ENCODE measurements at regions not wholly inside any gene's neighbourhood (a gene's known extent, or its start where the extent isn't known, plus 50 kb on each side); places are given as distances from the start of the nearest gene placed in this dataset.

DNA sequence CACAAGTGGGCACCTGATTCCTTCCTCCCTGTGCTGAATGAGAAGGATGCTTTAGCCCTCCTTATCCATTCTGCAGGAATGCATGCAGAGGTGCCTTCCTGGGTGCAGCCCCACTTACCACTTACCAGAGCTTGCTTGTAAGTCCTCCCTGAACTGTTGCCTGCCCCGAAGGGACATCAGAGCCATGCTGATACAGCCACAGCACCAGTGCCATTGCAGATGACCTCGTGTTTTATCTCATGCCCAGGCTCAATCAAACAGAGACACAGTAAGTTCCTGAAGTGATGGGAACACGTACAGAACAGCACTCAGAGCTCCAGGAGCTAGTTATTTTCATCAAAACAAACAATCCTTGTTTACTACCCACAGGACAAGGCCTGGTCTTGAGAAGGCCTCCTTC lies 81.9 kb downstream of the ATP1A1 start:
- dilution Hi-C loops (cut with MboI; ENCODE audit: extremely low pct_ligation_motif_present, low sequenced_read_pairs) (no loop called here), intact Hi-C loops (cut with micrococcal nuclease) (no loop called here)
- Histone ChIP-seq H3K27me3 (ENCODE audit: control insufficient read depth in 2 of 2, insufficient read depth in 2 of 2, low read length in 2 of 2) (no peaks in the 10 kb centered on the region), H3K9ac (replicated peaks; ENCODE audit: extremely low read depth, insufficient read depth, low read length) (no peak overlapping the region), H3K4me3 (replicated peaks in 1 of 3; ENCODE audit: insufficient read depth in 1 of 3, low read depth in 1 of 3, low read length in 3 of 3) (no peak overlapping the region), H3K9me1 (replicated peaks; ENCODE audit: control insufficient read depth, extremely low read depth, insufficient read depth, low read length) (no peaks in the 10 kb centered on the region), H3K36me3 (ENCODE audit: control insufficient read depth in 2 of 2, extremely low read depth in 1 of 2, insufficient read depth in 2 of 2, low read length in 2 of 2) (no peaks in the 10 kb centered on the region), H3K79me2 (ENCODE audit: control insufficient read depth, insufficient read depth, low read length) (no peaks in the 10 kb centered on the region), H3K27ac (ENCODE audit: insufficient read depth, low read depth, low read length) (no peak overlapping the region), H3K4me2 (ENCODE audit: insufficient read depth, low read length) (no peak overlapping the region), H2AFZ (ENCODE audit: low read depth, low read length) (no peak overlapping the region), H4K20me1 (replicated peaks; ENCODE audit: control insufficient read depth, extremely low read depth, insufficient read depth, low read length) (no peaks in the 10 kb centered on the region), H3K4me1 (ENCODE audit: control insufficient read depth, extremely low read depth, insufficient read depth, low read length) (no peaks in the 10 kb centered on the region), H3K9me3 (replicated peaks; ENCODE audit: control insufficient read depth, insufficient read depth, low read length) (no peaks in the 10 kb centered on the region)
- no peak for FAIRE-seq
- POLR2A ChIA-PET: no interaction called here
- no TSS peak for BruUV-seq (replicated peaks)
- CTCF ChIA-PET: interaction anchor here (1.0 to 1.6 kb wide), 2 partner anchors 31 to 316 kb away, joined by 3 to 5 read pairs; no protein-coding TSS in a partner anchor
- TF ChIP-seq MYC (IDR thresholded peaks at IDR 0.05; ENCODE audit: low read depth, low read length): no peak
- no peak for TF ChIP-seq POLR2AphosphoS5 (IDR thresholded peaks at IDR 0.05; ENCODE audit: insufficient read depth, low read depth, low read length)
- TF ChIP-seq POLR2A (IDR thresholded peaks at IDR 0.05; ENCODE audit: low read depth, low read length): no peak
- TF ChIP-seq FOS (IDR thresholded peaks at IDR 0.05; ENCODE audit: borderline replicate concordance, insufficient read depth, low read length): no peak
- TF ChIP-seq JUN (IDR thresholded peaks at IDR 0.05; ENCODE audit: borderline replicate concordance, insufficient read depth, insufficient read length, low read depth): no peak
- TF ChIP-seq EZH2 (IDR thresholded peaks at IDR 0.05; ENCODE audit: borderline replicate concordance, low read depth, low read length, severe bottlenecking): no peak
- TF ChIP-seq GATA2 (IDR thresholded peaks at IDR 0.05; ENCODE audit: insufficient read depth, insufficient read length, low read depth, low read length): no peak
- TF ChIP-seq, protein P1, sequence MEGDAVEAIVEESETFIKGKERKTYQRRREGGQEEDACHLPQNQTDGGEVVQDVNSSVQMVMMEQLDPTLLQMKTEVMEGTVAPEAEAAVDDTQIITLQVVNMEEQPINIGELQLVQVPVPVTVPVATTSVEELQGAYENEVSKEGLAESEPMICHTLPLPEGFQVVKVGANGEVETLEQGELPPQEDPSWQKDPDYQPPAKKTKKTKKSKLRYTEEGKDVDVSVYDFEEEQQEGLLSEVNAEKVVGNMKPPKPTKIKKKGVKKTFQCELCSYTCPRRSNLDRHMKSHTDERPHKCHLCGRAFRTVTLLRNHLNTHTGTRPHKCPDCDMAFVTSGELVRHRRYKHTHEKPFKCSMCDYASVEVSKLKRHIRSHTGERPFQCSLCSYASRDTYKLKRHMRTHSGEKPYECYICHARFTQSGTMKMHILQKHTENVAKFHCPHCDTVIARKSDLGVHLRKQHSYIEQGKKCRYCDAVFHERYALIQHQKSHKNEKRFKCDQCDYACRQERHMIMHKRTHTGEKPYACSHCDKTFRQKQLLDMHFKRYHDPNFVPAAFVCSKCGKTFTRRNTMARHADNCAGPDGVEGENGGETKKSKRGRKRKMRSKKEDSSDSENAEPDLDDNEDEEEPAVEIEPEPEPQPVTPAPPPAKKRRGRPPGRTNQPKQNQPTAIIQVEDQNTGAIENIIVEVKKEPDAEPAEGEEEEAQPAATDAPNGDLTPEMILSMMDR (IDR thresholded peaks at IDR 0.05; ENCODE audit: extremely low read depth in 1 of 2, insufficient read depth in 1 of 2, low read depth in 1 of 2, low read length in 2 of 2): no peak
- TF ChIP-seq, protein P2, sequence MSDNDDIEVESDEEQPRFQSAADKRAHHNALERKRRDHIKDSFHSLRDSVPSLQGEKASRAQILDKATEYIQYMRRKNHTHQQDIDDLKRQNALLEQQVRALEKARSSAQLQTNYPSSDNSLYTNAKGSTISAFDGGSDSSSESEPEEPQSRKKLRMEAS (IDR thresholded peaks at IDR 0.05; ENCODE audit: insufficient read depth, insufficient read length): no peak
- no peak for DNase-seq (ENCODE audit: low read depth, low spot score)
